SK-N-SH (cell line): ENCODE measurements at regions not wholly inside any gene's neighbourhood (a gene's known extent, or its start where the extent isn't known, plus 50 kb on each side); places are given as distances from the start of the nearest gene placed in this dataset.

Experiments
- EZH2phosphoT487 ChIP-seq: fragments of 200-600 bp; sonication (generic); IDR thresholded peaks from 2 replicates; pipeline ENCODE4 v1.6.1; 2017; ENCODE audit warnings: low read depth, mixed run types, mild to moderate bottlenecking, antibody characterized with exemption, moderate library complexity, borderline replicate concordance
- FOXM1 ChIP-seq: IDR thresholded peaks from 2 replicates; pipeline ENCODE4 v1.4.0; 2012; ENCODE audit warnings: low read depth, mild to moderate bottlenecking
- PBX3 ChIP-seq: IDR thresholded peaks from 2 replicates; pipeline ENCODE4; 2012
- POLR2AphosphoS5 ChIP-seq: IDR thresholded peaks from 2 replicates; pipeline ENCODE4 v1.6.1; 2012; ENCODE audit warnings: low read depth, low read length
- RAD21 ChIP-seq: IDR thresholded peaks from 2 replicates; pipeline ENCODE4 v1.6.1; 2012; ENCODE audit warnings: mild to moderate bottlenecking, low read length
- RFX5 ChIP-seq: IDR thresholded peaks from 2 replicates; pipeline ENCODE4 v1.6.1; 2012; ENCODE audit warnings: mild to moderate bottlenecking, improper control_type of control experiment, low read length
- USF1 ChIP-seq: IDR thresholded peaks from 2 replicates; pipeline ENCODE4 v1.4.0; 2012; ENCODE audit warnings: low read depth, borderline replicate concordance
- YY1 ChIP-seq: IDR thresholded peaks from 2 replicates; pipeline ENCODE4 v1.4.0; 2012; ENCODE audit warnings: low read depth, mild to moderate bottlenecking

- no peak for TF ChIP-seq RAD21
- TF ChIP-seq POLR2AphosphoS5: no peak
- TF ChIP-seq PBX3: no peak
- no peak for TF ChIP-seq RFX5
- TF ChIP-seq YY1: no peak
- TF ChIP-seq EZH2phosphoT487: no peak
- no peak for TF ChIP-seq FOXM1
- no peak for TF ChIP-seq USF1
Measured at GRCh38 chr12:83960767-83961166, 951.8 kb downstream of the SLC6A15 start.
